Cardiac fibroblast (primary cell): ENCODE measurements at regions not wholly inside any gene's neighbourhood (a gene's known extent, or its start where the extent isn't known, plus 50 kb on each side); places are given as distances from the start of the nearest gene placed in this dataset.

Experiments
- DNase-seq, 2 donors: peaks; one replicate each; pipeline versions ENCODE4 v3.0.0 to v3.0.0-alpha.2; 2010; ENCODE audit warnings: low read depth in 2 of 2
- H3K4me3 ChIP-seq, 2 donors: replicated peaks in 1 of 2; 1 replicate in 1 of 2; 2 replicates in 1 of 2; pipeline ENCODE4 v1.5.1; 2011; ENCODE audit warnings: low read depth in 2 of 2, low read length in 2 of 2, mild to moderate bottlenecking in 2 of 2, moderate library complexity in 1 of 2
- TF ChIP-seq, protein P1 (sequence below): IDR thresholded peaks from one replicate; pipeline ENCODE4 v1.5.1; 2011; ENCODE audit warnings: low read depth, mild to moderate bottlenecking, low read length, inconsistent platforms

DNA sequence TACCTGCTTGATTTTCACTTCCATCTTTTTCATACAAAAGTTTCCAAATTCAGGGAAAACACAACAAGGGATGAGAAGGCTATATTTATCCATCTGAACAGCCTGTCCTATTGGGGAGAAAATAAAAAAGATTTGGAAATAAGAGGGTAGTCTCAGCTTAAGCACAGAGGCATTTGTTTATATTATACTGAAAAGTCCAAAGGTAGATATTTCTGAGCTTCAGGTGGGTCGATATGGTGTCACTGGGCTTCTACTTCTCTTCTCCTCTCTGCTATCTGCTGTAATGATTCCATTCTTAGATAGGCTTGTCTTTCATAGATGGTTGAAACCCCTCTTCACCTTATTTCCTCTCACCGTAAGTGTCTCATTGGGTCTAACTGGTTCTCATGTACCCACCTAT lies 337.0 kb downstream of the INSC start:
- TF ChIP-seq, protein P1, sequence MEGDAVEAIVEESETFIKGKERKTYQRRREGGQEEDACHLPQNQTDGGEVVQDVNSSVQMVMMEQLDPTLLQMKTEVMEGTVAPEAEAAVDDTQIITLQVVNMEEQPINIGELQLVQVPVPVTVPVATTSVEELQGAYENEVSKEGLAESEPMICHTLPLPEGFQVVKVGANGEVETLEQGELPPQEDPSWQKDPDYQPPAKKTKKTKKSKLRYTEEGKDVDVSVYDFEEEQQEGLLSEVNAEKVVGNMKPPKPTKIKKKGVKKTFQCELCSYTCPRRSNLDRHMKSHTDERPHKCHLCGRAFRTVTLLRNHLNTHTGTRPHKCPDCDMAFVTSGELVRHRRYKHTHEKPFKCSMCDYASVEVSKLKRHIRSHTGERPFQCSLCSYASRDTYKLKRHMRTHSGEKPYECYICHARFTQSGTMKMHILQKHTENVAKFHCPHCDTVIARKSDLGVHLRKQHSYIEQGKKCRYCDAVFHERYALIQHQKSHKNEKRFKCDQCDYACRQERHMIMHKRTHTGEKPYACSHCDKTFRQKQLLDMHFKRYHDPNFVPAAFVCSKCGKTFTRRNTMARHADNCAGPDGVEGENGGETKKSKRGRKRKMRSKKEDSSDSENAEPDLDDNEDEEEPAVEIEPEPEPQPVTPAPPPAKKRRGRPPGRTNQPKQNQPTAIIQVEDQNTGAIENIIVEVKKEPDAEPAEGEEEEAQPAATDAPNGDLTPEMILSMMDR: no peak
- DNase-seq: no peak
- H3K4me3 ChIP-seq: no peak overlapping the region

DNA sequence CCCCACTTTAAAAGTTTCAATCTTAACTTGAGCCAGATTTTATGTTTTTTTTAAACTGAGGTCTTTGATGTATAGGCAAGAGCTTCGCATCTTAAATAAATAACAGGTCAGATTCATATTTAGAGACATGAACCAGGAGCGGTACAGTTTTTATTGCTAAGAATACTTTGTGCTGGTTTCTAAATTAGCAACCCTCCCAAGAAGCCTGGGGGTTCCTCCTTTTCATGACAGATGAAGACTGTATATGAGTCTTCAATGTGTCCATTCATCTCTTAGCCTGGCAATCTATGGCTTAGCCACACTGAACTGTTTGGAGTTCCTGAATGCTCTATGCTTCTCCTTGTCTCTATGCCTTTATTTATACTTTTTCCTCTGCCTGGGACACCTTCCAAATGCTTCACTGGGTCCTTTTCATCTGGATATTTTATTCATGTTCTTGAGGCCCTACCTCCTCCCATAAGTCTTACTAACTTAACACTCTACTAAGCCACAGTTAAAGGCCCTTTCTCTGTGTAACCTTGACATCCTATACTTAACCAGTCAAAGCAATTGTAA lies 338.6 kb downstream of the INSC start:
- no peak for DNase-seq
- TF ChIP-seq, protein P1: no peak
- H3K4me3 ChIP-seq: no peak overlapping the region

DNA sequence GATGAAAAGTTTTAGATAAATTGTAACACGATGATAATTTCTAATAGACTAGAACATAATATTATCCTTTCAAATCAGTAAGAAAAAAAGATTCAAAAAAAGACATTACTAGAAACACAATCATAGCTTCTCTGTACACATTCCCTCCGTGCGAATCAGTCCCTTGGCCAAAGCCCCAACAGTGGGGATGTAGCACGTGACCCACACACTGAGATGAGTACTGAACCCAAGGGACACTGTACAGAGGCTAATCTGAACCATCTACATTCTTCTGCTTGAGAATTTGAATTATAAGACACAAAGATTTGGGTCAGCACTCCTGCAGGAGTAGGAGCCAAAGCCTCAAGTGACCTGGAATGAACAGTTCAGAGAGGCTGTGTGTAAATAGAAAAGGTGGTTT lies 353.7 kb downstream of the INSC start:
- peak in 1 of 2 donors; percentile 10 for DNase-seq
- no peak overlapping the region for H3K4me3 ChIP-seq
- TF ChIP-seq, protein P1: no peak

DNA sequence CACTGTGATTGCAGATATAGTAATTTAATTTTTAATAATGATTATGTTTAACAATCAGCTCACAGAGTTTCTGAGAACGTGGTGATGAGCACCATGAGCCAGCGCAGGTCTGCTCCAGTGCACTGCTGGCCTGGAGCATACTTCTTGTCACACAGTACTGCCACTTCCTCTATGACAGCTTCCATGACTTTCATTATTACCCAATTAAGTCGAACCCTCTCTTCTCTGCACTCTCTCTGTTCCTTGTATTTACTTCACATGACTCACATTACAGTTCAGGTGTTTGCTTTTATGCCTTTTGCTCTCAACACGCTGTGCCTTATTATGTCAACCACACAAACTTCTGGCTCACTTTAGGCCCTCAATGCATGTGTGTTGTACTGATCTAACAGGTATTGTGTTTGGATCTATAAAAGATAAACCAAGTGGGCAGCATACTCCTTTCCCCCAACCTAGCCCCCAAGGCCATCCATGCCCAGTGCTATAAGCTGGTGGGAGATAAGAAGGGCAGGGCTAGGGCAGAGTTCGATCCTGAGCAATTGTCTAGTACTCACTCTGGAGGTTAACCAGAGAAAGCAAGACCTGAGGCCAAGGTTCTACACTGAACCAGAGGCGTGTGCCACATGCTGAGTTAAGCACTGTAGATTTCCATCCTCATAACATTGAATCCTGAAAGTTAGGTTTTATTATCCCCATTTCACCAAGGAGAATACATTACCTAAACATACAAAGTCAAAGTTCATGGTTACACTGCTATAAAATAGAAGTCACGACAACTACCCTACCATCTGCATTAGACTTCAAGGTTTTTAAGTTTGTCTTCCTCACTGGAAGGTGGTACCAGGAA lies 356.5 kb downstream of the INSC start:
- TF ChIP-seq, protein P1: no peak
- DNase-seq: no peak
- no peak overlapping the region for H3K4me3 ChIP-seq

DNA sequence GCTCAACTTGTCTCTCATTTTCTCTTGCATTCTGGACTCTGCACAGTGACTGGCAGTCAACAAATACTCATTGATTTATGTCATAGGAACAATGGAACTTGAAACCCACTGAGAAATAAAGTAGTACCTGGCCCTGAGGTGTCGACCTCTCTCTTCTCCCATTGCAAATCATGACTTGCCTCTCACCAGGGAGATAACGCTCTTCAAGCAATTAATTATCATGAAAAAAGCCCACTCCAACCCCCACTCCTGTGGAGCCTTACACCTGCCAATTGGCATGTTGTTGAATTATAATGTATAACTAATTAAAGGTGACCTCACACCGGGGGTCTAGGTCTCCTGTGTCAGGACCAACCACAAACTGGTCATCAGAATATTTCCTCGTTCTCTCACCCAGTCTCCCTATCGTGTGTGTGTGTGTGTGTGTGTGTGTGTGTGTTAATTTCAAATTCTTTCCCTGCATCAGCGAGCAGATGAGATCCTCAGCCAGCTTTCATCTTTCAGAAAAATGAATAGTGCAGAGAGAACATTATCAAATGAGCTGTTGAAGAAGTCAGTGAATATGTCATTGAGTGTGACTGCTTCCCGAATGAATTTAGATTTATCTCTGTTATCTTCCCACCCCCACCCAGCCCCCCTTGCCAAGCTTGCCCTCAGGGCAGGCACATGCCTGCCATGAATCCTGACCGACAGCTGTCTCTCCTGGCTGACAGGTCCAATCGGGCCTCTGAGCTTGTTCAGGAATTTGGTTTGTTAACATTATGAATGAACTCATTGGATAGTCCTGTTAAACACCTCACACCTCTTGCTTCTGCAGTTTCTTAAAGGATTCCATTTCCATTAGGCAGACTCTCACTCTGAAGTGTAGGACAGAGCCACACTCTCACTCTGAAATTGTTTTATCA lies 357.4 kb downstream of the INSC start:
- DNase-seq: no peak
- TF ChIP-seq, protein P1: no peak
- no peak overlapping the region for H3K4me3 ChIP-seq

DNA sequence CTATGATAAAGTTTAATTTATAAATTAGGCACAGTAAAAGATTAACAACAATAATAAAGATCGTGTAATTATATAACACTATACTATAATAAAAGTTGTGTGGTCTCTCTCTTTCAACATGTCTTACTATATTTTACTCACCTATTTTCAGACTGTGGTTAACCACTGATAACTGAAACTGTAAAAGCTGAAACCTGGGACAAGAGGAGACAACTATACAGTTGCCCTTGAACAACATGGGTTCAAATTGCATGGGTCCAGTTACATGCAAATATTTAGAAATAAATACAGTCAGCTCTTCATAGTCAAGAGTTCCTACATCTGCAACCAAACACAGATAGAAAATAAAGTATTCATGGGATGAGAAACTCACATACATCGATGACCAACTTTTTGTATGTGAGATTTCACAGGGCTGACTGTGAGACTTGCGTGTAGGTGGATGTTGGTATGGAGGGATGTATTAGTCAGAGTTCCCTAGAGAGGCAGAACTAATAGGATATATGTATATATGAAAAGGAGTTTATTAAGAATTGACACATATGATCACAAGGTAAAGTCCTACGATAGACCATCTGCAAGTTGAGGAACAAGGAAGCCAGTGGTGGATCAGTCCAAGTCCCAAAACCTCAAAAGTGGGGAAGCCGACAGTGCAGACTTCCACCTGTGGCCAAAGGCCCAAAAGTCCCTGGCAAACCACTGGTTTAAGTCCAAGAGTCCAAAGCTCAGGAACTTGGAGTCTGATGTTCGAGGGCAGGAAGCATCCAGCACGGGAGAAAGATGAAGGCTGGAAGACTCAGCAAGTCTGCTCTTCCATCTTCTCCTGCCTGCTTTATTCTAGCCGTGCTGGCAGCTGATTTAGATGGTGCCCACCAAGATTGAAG lies 359.5 kb downstream of the INSC start:
- DNase-seq: no peak
- TF ChIP-seq, protein P1: no peak
- H3K4me3 ChIP-seq: no peak overlapping the region
